ENCODE measurements at regions not wholly inside any gene's neighbourhood (a gene's known extent, or its start where the extent isn't known, plus 50 kb on each side); places are given as distances from the start of the nearest gene placed in this dataset.

- no peak overlapping the region for H3K4me2 ChIP-seq (ENCODE audit: low read length)
- no peak overlapping the region for H3K27ac ChIP-seq (ENCODE audit: low read depth, low read length)
- H3K27me3 ChIP-seq (ENCODE audit: insufficient read depth, low read length) = no peaks in the 10 kb centered on the region
- H2AFZ ChIP-seq (ENCODE audit: low read depth, low read length) = no peak overlapping the region
- no peak overlapping the region for H3K27ac Mint-ChIP-seq (ENCODE audit: unreplicated experiment)
- no peak for FAIRE-seq
- no peak overlapping the region for H3K4me3 Mint-ChIP-seq (ENCODE audit: unreplicated experiment)
- H3K4me1 ChIP-seq (ENCODE audit: insufficient read depth, low read length) = no peaks in the 10 kb centered on the region
- no peaks in the 10 kb centered on the region for H3K27me3 Mint-ChIP-seq (ENCODE audit: low read depth, unreplicated experiment)
- H3K36me3 ChIP-seq (ENCODE audit: insufficient read depth, low read length) = no peaks in the 10 kb centered on the region
- H3K4me3 ChIP-seq (ENCODE audit: insufficient read depth, low read depth, low read length) = no peak overlapping the region
- DNase-seq (ENCODE audit: low read depth) = no peak
- peaks cover 8% of the 10 kb centered on the region for H3K9me3 Mint-ChIP-seq (ENCODE audit: unreplicated experiment)
- no peaks in the 10 kb centered on the region for H3K4me1 Mint-ChIP-seq (ENCODE audit: low read depth, unreplicated experiment)
- TF ChIP-seq EZH2 (IDR thresholded peaks at IDR 0.05; ENCODE audit: insufficient read depth, low read length) (no peak), CTCF (IDR thresholded peaks at IDR 0.05; ENCODE audit: insufficient read depth, low read depth, low read length) (no peak)
- H4K20me1 ChIP-seq (ENCODE audit: insufficient read depth, low read length) = no peaks in the 10 kb centered on the region
- no peaks in the 10 kb centered on the region for H3K9me3 ChIP-seq (ENCODE audit: insufficient read depth, low read depth, low read length)
- no peak overlapping the region for H3K9ac ChIP-seq (ENCODE audit: low read length)
- H3K36me3 Mint-ChIP-seq (ENCODE audit: low read depth, unreplicated experiment) = no peaks in the 10 kb centered on the region
- H3K79me2 ChIP-seq (ENCODE audit: insufficient read depth, low read length) = no peaks in the 10 kb centered on the region
These were observed 67.9 kb upstream of the TMEM132D start for GRCh38 chr12:129971721-129972120.

- H3K27ac Mint-ChIP-seq (ENCODE audit: unreplicated experiment) = no peak overlapping the region
- Histone ChIP-seq H3K27ac (ENCODE audit: low read depth, low read length) (no peak overlapping the region), H2AFZ (ENCODE audit: low read depth, low read length) (no peak overlapping the region), H3K4me3 (ENCODE audit: insufficient read depth, low read depth, low read length) (no peak overlapping the region), H3K79me2 (ENCODE audit: insufficient read depth, low read length) (no peaks in the 10 kb centered on the region), H4K20me1 (ENCODE audit: insufficient read depth, low read length) (no peaks in the 10 kb centered on the region), H3K9me3 (ENCODE audit: insufficient read depth, low read depth, low read length) (no peaks in the 10 kb centered on the region), H3K36me3 (ENCODE audit: insufficient read depth, low read length) (no peaks in the 10 kb centered on the region), H3K4me1 (ENCODE audit: insufficient read depth, low read length) (no peaks in the 10 kb centered on the region), H3K4me2 (ENCODE audit: low read length) (no peak overlapping the region), H3K9ac (ENCODE audit: low read length) (no peak overlapping the region), H3K27me3 (ENCODE audit: insufficient read depth, low read length) (no peaks in the 10 kb centered on the region)
- no peaks in the 10 kb centered on the region for H3K27me3 Mint-ChIP-seq (ENCODE audit: low read depth, unreplicated experiment)
- peaks cover 8% of the 10 kb centered on the region for H3K9me3 Mint-ChIP-seq (ENCODE audit: unreplicated experiment)
- DNase-seq (ENCODE audit: low read depth) (no peak), FAIRE-seq (no peak)
- H3K36me3 Mint-ChIP-seq (ENCODE audit: low read depth, unreplicated experiment) = no peaks in the 10 kb centered on the region
- H3K4me3 Mint-ChIP-seq (ENCODE audit: unreplicated experiment) = no peak overlapping the region
- no peaks in the 10 kb centered on the region for H3K4me1 Mint-ChIP-seq (ENCODE audit: low read depth, unreplicated experiment)
- TF ChIP-seq EZH2 (IDR thresholded peaks at IDR 0.05; ENCODE audit: insufficient read depth, low read length) = no peak
- TF ChIP-seq CTCF (IDR thresholded peaks at IDR 0.05; ENCODE audit: insufficient read depth, low read depth, low read length) = no peak
These were observed 69.6 kb upstream of the TMEM132D start for GRCh38 chr12:129973236-129973961.

GRCh38 chr12:129984106-129984505 lies 80.3 kb upstream of the TMEM132D start:
- H4K20me1 ChIP-seq (ENCODE audit: insufficient read depth, low read length) = no peaks in the 10 kb centered on the region
- FAIRE-seq = no peak
- no peak overlapping the region for H3K9ac ChIP-seq (ENCODE audit: low read length)
- no peaks in the 10 kb centered on the region for H3K4me1 ChIP-seq (ENCODE audit: insufficient read depth, low read length)
- H3K36me3 ChIP-seq (ENCODE audit: insufficient read depth, low read length) = no peaks in the 10 kb centered on the region
- no peaks in the 10 kb centered on the region for H3K36me3 Mint-ChIP-seq (ENCODE audit: low read depth, unreplicated experiment)
- H3K9me3 Mint-ChIP-seq (ENCODE audit: unreplicated experiment) = peaks cover 13% of the 10 kb centered on the region
- no peaks in the 10 kb centered on the region for H3K27me3 Mint-ChIP-seq (ENCODE audit: low read depth, unreplicated experiment)
- H3K9me3 ChIP-seq (ENCODE audit: insufficient read depth, low read depth, low read length) = peaks cover 5% of the 10 kb centered on the region
- DNase-seq (ENCODE audit: low read depth) = no peak
- no peak overlapping the region for H3K27ac Mint-ChIP-seq (ENCODE audit: unreplicated experiment)
- H3K4me1 Mint-ChIP-seq (ENCODE audit: low read depth, unreplicated experiment) = no peaks in the 10 kb centered on the region
- H3K4me3 ChIP-seq (ENCODE audit: insufficient read depth, low read depth, low read length) = no peak overlapping the region
- TF ChIP-seq EZH2 (IDR thresholded peaks at IDR 0.05; ENCODE audit: insufficient read depth, low read length) = no peak
- no peak for TF ChIP-seq CTCF (IDR thresholded peaks at IDR 0.05; ENCODE audit: insufficient read depth, low read depth, low read length)
- H3K4me2 ChIP-seq (ENCODE audit: low read length) = no peak overlapping the region
- no peak overlapping the region for H2AFZ ChIP-seq (ENCODE audit: low read depth, low read length)
- H3K27me3 ChIP-seq (ENCODE audit: insufficient read depth, low read length) = no peaks in the 10 kb centered on the region
- no peaks in the 10 kb centered on the region for H3K79me2 ChIP-seq (ENCODE audit: insufficient read depth, low read length)
- no peak overlapping the region for H3K27ac ChIP-seq (ENCODE audit: low read depth, low read length)
- H3K4me3 Mint-ChIP-seq (ENCODE audit: unreplicated experiment) = no peak overlapping the region
